ENCODE measurements at regions not wholly inside any gene's neighbourhood (a gene's known extent, or its start where the extent isn't known, plus 50 kb on each side); places are given as distances from the start of the nearest gene placed in this dataset.
"Not testable (repeated sequence)": the region's sequence is repeated elsewhere in the genome, so short reads cannot be mapped to it uniquely, and the experiment has no call there.

- H3K4me3 Mint-ChIP-seq, result no peak overlapping the region
- no peaks in the 10 kb centered on the region for H3K9me3 Mint-ChIP-seq
- no peak for TF ChIP-seq CTCF (IDR thresholded peaks at IDR 0.05; ENCODE audit: unreplicated experiment)
- no peaks in the 10 kb centered on the region for H3K27me3 Mint-ChIP-seq (ENCODE audit: low read depth)
- H3K27ac Mint-ChIP-seq, result no peak overlapping the region
- no peaks in the 10 kb centered on the region for H3K36me3 Mint-ChIP-seq
- DNase-seq (ENCODE audit: low spot score in 2 of 2, unreplicated experiment in 2 of 2), result no peak
- peaks cover 12% of the 10 kb centered on the region for H3K4me1 Mint-ChIP-seq
Measured at GRCh38 chr11:107266455-107266854, 191.2 kb downstream of the CWF19L2 start.

GRCh38 chr11:107265591-107266121, 192.0 kb downstream of the CWF19L2 start:
- H3K4me3 Mint-ChIP-seq, result no peak overlapping the region
- peaks cover 12% of the 10 kb centered on the region for H3K4me1 Mint-ChIP-seq
- H3K27ac Mint-ChIP-seq, result no peak overlapping the region
- no peaks in the 10 kb centered on the region for H3K9me3 Mint-ChIP-seq
- DNase-seq (ENCODE audit: low spot score in 2 of 2, unreplicated experiment in 2 of 2), result no peak
- no peaks in the 10 kb centered on the region for H3K27me3 Mint-ChIP-seq (ENCODE audit: low read depth)
- TF ChIP-seq CTCF (IDR thresholded peaks at IDR 0.05; ENCODE audit: unreplicated experiment), result no peak
- no peaks in the 10 kb centered on the region for H3K36me3 Mint-ChIP-seq

- Mint-ChIP-seq H3K4me3 (no peak overlapping the region), H3K4me1 (peaks cover 27% of the 10 kb centered on the region), H3K27ac (no peak overlapping the region), H3K36me3 (no peaks in the 10 kb centered on the region), H3K9me3 (no peaks in the 10 kb centered on the region), H3K27me3 (ENCODE audit: low read depth) (no peaks in the 10 kb centered on the region)
- DNase-seq (ENCODE audit: low spot score in 2 of 2, unreplicated experiment in 2 of 2), result no peak
- TF ChIP-seq CTCF (IDR thresholded peaks at IDR 0.05; ENCODE audit: unreplicated experiment), result no peak
Measured at GRCh38 chr11:107263844-107264563, 193.6 kb downstream of the CWF19L2 start.

- H3K36me3 Mint-ChIP-seq, result no peaks in the 10 kb centered on the region
- no peak for DNase-seq (ENCODE audit: low spot score in 2 of 2, unreplicated experiment in 2 of 2)
- no peak overlapping the region for H3K4me3 Mint-ChIP-seq
Measured at GRCh38 chr11:107259811-107260221, 197.8 kb downstream of the CWF19L2 start.

GRCh38 chr11:107257710-107258109, 199.9 kb downstream of the CWF19L2 start:
- Mint-ChIP-seq H3K9me3 (no peaks in the 10 kb centered on the region), H3K27me3 (ENCODE audit: low read depth) (no peaks in the 10 kb centered on the region), H3K4me1 (peaks cover 45% of the 10 kb centered on the region), H3K27ac (peak overlapping the region; percentile 40), H3K36me3 (no peaks in the 10 kb centered on the region), H3K4me3 (no peak overlapping the region)
- TF ChIP-seq CTCF (IDR thresholded peaks at IDR 0.05; ENCODE audit: unreplicated experiment), result no peak
- DNase-seq (ENCODE audit: low spot score in 2 of 2, unreplicated experiment in 2 of 2), result no peak

More at GRCh38 chr11:107259811-107260221, 197.8 kb downstream of the CWF19L2 start:
- no peaks in the 10 kb centered on the region for H3K9me3 Mint-ChIP-seq
- H3K27me3 Mint-ChIP-seq (ENCODE audit: low read depth), result no peaks in the 10 kb centered on the region
- peak overlapping the region; percentile 13 for H3K27ac Mint-ChIP-seq
- peaks cover 44% of the 10 kb centered on the region for H3K4me1 Mint-ChIP-seq
- TF ChIP-seq CTCF (IDR thresholded peaks at IDR 0.05; ENCODE audit: unreplicated experiment), result no peak

- not testable (repeated sequence) for H3K27ac Mint-ChIP-seq
Measured at GRCh38 chr11:107253661-107254060, 204.0 kb downstream of the CWF19L2 start.

More at GRCh38 chr11:107253661-107254060, 204.0 kb downstream of the CWF19L2 start:
- not testable (repeated sequence) for H3K27me3 Mint-ChIP-seq (ENCODE audit: low read depth); DNase-seq (ENCODE audit: low spot score in 2 of 2, unreplicated experiment in 2 of 2); H3K4me3 Mint-ChIP-seq; H3K9me3 Mint-ChIP-seq; H3K36me3 Mint-ChIP-seq
- H3K4me1 Mint-ChIP-seq, result peaks cover 30% of the 10 kb centered on the region

All from mesothelial cell of epicardium (in vitro differentiated cells).